HepG2 (cell line): ENCODE measurements at regions not wholly inside any gene's neighbourhood (a gene's known extent, or its start where the extent isn't known, plus 50 kb on each side); places are given as distances from the start of the nearest gene placed in this dataset.
A peak's percentile ranks its signal among the peaks of the same experiment; 100 is the strongest.

Source experiments
- KAT7 ChIP-seq: IDR thresholded peaks from 2 replicates; pipeline ENCODE4 v1.6.1; 2018; ENCODE audit warnings: borderline replicate concordance, missing compliant biosample characterization
- KDM3A ChIP-seq: IDR thresholded peaks from 2 replicates; pipeline ENCODE4 v1.6.1; 2018; ENCODE audit warnings: low read depth, missing compliant biosample characterization
- KDM6A ChIP-seq: IDR thresholded peaks from 2 replicates; pipeline ENCODE4 v1.6.1; 2016; ENCODE audit warnings: low read depth
- KLF6 ChIP-seq: IDR thresholded peaks from 2 replicates; pipeline ENCODE4 v1.8.0; 2016; ENCODE audit warnings: missing biosample characterization, missing genetic modification reagents
- MEF2D ChIP-seq: sonication (generic); formaldehyde crosslinking; IDR thresholded peaks from 2 replicates; pipeline ENCODE4 v1.5.1; 2020; ENCODE audit warnings: mild to moderate bottlenecking, missing genetic modification reagents
- MLLT10 ChIP-seq: sonication (generic); formaldehyde crosslinking; IDR thresholded peaks from 2 replicates; pipeline ENCODE4 v1.4.0; 2020; ENCODE audit warnings: missing genetic modification reagents
- MZF1 ChIP-seq: sonication (generic); formaldehyde crosslinking; IDR thresholded peaks from 2 replicates; pipeline ENCODE4 v1.8.1; 2023; ENCODE audit warnings: mild to moderate bottlenecking, missing genetic modification reagents, borderline replicate concordance
- RARA ChIP-seq: IDR thresholded peaks from 2 replicates; pipeline ENCODE4 v1.6.1; 2016; ENCODE audit warnings: missing genetic modification reagents, missing compliant biosample characterization
- RFXAP ChIP-seq: sonication (generic); formaldehyde crosslinking; IDR thresholded peaks from 2 replicates; pipeline ENCODE4 v1.4.0; 2020; ENCODE audit warnings: missing genetic modification reagents, borderline replicate concordance
- SOX13 ChIP-seq, 3 experiments: fragments of 450-650 bp in 1 of 3; sonication (generic) in 1 of 3; formaldehyde crosslinking in 1 of 3; IDR thresholded peaks in 2 of 3; conservative IDR thresholded peaks in 1 of 3; 2 replicates each; pipeline versions ENCODE4 v1.5.0 to v1.6.1; 2016 to 2020; ENCODE audit warnings: antibody characterized with exemption in 1 of 3, mild to moderate bottlenecking in 1 of 3, missing compliant biosample characterization in 1 of 3, missing genetic modification reagents in 1 of 3, moderate library complexity in 1 of 3
- ZFX ChIP-seq: sonication (generic); formaldehyde crosslinking; IDR thresholded peaks from 2 replicates; pipeline ENCODE4 v1.4.0; 2020; ENCODE audit warnings: mild to moderate bottlenecking, low read depth, missing genetic modification reagents, moderate library complexity
- ZMYM4 ChIP-seq: sonication (generic); formaldehyde crosslinking; IDR thresholded peaks from 2 replicates; pipeline ENCODE4 v1.8.1; 2023; ENCODE audit warnings: mild to moderate bottlenecking, missing genetic modification reagents
- ZNF234 ChIP-seq: sonication (generic); formaldehyde crosslinking; conservative IDR thresholded peaks from 2 replicates; pipeline ENCODE4 v1.5.1; 2020; ENCODE audit warnings: mild to moderate bottlenecking, missing genetic modification reagents
- ZNF552 ChIP-seq: sonication (generic); formaldehyde crosslinking; IDR thresholded peaks from 2 replicates; pipeline ENCODE4 v1.9.0; 2022; ENCODE audit warnings: missing genetic modification reagents, mild to moderate bottlenecking, borderline replicate concordance
- TF ChIP-seq, protein P1 (sequence below): sonication (generic); formaldehyde crosslinking; IDR thresholded peaks from 2 replicates; pipeline ENCODE4 v1.4.0; 2020; ENCODE audit warnings: mild to moderate bottlenecking, low read depth, missing genetic modification reagents
- TF ChIP-seq, protein P2 (sequence below): IDR thresholded peaks from 2 replicates; pipeline ENCODE4 v1.6.1; 2012; ENCODE audit warnings: low read depth, low read length, improper control_type of control experiment
- TF ChIP-seq, protein P3 (sequence below), 2 experiments: sonication (generic) in 1 of 2; formaldehyde crosslinking in 1 of 2; IDR thresholded peaks; 2 replicates each; pipeline versions ENCODE4 v1.4.0 to v1.6.1; 2016 to 2020; ENCODE audit warnings: borderline replicate concordance in 1 of 2, low read depth in 1 of 2, mild to moderate bottlenecking in 1 of 2, missing genetic modification reagents in 1 of 2
- TF ChIP-seq, protein P4 (sequence below): sonication (generic); formaldehyde crosslinking; IDR thresholded peaks from 2 replicates; pipeline ENCODE4 v1.9.0; 2022; ENCODE audit warnings: low read depth, missing genetic modification reagents

DNA sequence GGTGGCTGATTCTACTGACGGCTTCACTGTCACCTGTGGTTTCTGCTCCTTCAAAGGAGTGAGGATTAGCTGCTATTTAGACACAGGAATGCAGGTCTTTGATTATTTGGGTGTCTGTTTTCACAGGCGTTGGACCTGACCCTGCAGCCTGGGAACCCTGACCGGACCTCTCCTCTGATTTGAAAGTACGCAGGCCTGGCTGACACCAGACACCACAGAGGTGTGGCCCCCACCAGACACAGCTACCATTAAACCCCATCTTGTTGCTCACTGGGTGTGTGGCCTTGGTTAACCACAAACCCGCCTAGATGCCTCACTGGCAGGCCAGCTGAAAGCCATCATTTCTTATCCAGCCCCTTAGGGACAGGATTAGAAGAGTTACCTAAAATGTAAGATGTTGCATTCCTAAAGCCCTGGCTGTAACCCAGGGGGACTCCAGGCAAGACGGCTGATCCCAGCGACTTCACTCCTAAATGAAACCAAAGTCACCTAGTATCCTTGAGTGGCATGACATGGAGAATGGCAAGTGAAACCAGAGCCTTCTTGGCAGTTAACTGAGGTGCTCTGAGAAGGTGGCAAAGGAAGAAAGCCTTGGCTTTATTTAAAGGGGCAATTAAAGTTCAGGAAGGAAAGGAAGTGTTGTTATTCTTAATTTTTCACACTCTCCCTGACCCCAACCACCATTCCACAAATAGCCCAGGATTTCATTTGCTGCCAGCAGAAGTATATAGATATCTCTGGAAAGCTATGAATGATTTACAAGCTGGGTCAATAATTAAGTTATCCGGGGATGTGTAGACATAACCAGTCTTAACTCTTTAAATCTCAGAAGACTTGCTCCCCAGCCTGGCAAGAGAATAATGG lies 169.9 kb downstream of the QRSL1 start (continued):
- TF ChIP-seq, protein P1, sequence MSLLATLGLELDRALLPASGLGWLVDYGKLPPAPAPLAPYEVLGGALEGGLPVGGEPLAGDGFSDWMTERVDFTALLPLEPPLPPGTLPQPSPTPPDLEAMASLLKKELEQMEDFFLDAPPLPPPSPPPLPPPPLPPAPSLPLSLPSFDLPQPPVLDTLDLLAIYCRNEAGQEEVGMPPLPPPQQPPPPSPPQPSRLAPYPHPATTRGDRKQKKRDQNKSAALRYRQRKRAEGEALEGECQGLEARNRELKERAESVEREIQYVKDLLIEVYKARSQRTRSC (CRISPR knock-in tag) = no peak
- TF ChIP-seq, protein P2, sequence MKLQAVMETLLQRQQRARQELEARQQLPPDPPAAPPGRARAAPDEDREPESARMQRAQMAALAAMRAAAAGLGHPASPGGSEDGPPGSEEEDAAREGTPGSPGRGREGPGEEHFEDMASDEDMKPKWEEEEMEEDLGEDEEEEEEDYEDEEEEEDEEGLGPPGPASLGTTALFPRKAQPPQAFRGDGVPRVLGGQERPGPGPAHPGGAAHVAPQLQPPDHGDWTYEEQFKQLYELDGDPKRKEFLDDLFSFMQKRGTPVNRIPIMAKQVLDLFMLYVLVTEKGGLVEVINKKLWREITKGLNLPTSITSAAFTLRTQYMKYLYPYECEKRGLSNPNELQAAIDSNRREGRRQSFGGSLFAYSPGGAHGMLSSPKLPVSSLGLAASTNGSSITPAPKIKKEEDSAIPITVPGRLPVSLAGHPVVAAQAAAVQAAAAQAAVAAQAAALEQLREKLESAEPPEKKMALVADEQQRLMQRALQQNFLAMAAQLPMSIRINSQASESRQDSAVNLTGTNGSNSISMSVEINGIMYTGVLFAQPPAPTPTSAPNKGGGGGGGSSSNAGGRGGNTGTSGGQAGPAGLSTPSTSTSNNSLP = peak; percentile 54
- TF ChIP-seq ZFX (CRISPR knock-in tag) = peak; percentile 55
- no peak for TF ChIP-seq KAT7 (CRISPR knock-in tag)
- no peak for TF ChIP-seq KDM3A (CRISPR knock-in tag)
- no peak for TF ChIP-seq KLF6
- TF ChIP-seq MLLT10 (CRISPR knock-in tag) = no peak
- TF ChIP-seq KDM6A (CRISPR knock-in tag) = 0 out of 2 replicates have a peak, but pooled peaks have one; percentile 9
- TF ChIP-seq MEF2D = peak; percentile 44; the same call in 1 of the 2 replicates
- TF ChIP-seq ZMYM4 (CRISPR knock-in tag) = peak; percentile 65; the same call in 1 of the 2 replicates
- TF ChIP-seq, protein P3, sequence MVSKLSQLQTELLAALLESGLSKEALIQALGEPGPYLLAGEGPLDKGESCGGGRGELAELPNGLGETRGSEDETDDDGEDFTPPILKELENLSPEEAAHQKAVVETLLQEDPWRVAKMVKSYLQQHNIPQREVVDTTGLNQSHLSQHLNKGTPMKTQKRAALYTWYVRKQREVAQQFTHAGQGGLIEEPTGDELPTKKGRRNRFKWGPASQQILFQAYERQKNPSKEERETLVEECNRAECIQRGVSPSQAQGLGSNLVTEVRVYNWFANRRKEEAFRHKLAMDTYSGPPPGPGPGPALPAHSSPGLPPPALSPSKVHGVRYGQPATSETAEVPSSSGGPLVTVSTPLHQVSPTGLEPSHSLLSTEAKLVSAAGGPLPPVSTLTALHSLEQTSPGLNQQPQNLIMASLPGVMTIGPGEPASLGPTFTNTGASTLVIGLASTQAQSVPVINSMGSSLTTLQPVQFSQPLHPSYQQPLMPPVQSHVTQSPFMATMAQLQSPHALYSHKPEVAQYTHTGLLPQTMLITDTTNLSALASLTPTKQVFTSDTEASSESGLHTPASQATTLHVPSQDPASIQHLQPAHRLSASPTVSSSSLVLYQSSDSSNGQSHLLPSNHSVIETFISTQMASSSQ (IDR thresholded peaks at IDR 0.05; ENCODE audit: low read depth) = peak; percentile 95
- TF ChIP-seq, protein P3 (CRISPR knock-in tag; IDR thresholded peaks at IDR 0.05; ENCODE audit: borderline replicate concordance) = peak; percentile 60; the same call in 1 of the 2 replicates
- TF ChIP-seq ZNF234 (CRISPR knock-in tag) = no peak
- TF ChIP-seq MZF1 = no peak
- no peak for TF ChIP-seq ZNF552 (CRISPR knock-in tag)
- TF ChIP-seq SOX13 (IDR thresholded peaks at IDR 0.05) = no peak
- 0 out of 4 replicates have a peak, but pooled peaks of 1 of the 2 experiments have one; percentile 8 for TF ChIP-seq SOX13 (CRISPR knock-in tag; conservative IDR thresholded peaks at IDR 0.05 in 1 of 2, IDR thresholded peaks at IDR 0.05 in 1 of 2)
- no peak for TF ChIP-seq RFXAP (CRISPR knock-in tag)
- TF ChIP-seq, protein P4, sequence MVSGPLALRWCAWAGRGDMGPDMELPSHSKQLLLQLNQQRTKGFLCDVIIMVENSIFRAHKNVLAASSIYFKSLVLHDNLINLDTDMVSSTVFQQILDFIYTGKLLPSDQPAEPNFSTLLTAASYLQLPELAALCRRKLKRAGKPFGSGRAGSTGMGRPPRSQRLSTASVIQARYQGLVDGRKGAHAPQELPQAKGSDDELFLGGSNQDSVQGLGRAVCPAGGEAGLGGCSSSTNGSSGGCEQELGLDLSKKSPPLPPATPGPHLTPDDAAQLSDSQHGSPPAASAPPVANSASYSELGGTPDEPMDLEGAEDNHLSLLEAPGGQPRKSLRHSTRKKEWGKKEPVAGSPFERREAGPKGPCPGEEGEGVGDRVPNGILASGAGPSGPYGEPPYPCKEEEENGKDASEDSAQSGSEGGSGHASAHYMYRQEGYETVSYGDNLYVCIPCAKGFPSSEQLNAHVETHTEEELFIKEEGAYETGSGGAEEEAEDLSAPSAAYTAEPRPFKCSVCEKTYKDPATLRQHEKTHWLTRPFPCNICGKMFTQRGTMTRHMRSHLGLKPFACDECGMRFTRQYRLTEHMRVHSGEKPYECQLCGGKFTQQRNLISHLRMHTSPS (CRISPR knock-in tag) = no peak
- TF ChIP-seq RARA = peak; percentile 65; the same call in 1 of the 2 replicates
